HL-60 (cell line): ENCODE measurements at regions not wholly inside any gene's neighbourhood (a gene's known extent, or its start where the extent isn't known, plus 50 kb on each side); places are given as distances from the start of the nearest gene placed in this dataset.

Source experiments
- POLR2AphosphoS5 ChIP-seq: IDR thresholded peaks from 2 replicates; pipeline ENCODE4 v1.6.1; 2012; ENCODE audit warnings: low read depth
- TF ChIP-seq, protein P1 (sequence below): IDR thresholded peaks from one replicate; pipeline ENCODE4 v1.5.1; 2011; ENCODE audit warnings: low read length, control low read depth, inconsistent platforms; ENCODE audit not compliant: insufficient read depth

DNA sequence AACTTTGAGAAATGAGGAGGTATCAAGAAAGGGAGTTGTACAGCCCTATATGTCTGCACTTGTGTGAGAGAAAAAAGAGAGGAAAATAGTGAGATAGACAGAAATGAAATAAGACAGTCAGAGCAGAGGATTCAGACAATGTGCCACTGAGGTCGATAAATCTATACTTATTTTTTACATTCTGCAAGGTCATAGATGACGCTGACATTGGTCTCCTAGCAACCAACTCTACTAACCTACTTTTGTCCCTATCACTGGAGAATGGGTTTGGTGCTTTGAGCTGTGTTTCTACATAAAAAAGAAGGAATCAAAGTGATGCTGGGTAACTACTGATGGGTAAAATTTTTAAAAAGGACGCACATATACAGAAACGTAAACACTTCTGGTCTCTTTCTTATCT is 573.3 kb upstream of the RORB start:
- TF ChIP-seq, protein P1, sequence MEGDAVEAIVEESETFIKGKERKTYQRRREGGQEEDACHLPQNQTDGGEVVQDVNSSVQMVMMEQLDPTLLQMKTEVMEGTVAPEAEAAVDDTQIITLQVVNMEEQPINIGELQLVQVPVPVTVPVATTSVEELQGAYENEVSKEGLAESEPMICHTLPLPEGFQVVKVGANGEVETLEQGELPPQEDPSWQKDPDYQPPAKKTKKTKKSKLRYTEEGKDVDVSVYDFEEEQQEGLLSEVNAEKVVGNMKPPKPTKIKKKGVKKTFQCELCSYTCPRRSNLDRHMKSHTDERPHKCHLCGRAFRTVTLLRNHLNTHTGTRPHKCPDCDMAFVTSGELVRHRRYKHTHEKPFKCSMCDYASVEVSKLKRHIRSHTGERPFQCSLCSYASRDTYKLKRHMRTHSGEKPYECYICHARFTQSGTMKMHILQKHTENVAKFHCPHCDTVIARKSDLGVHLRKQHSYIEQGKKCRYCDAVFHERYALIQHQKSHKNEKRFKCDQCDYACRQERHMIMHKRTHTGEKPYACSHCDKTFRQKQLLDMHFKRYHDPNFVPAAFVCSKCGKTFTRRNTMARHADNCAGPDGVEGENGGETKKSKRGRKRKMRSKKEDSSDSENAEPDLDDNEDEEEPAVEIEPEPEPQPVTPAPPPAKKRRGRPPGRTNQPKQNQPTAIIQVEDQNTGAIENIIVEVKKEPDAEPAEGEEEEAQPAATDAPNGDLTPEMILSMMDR = no peak
- no peak for TF ChIP-seq POLR2AphosphoS5
